ENCODE measurements at regions not wholly inside any gene's neighbourhood (a gene's known extent, or its start where the extent isn't known, plus 50 kb on each side); places are given as distances from the start of the nearest gene placed in this dataset.

- no peak overlapping the region for H3K27ac ChIP-seq (ENCODE audit: low read length)
- no peak for TF ChIP-seq EZH2 (IDR thresholded peaks at IDR 0.05; ENCODE audit: borderline replicate concordance, low read depth, low read length, severe bottlenecking)
- H3K27me3 ChIP-seq (ENCODE audit: insufficient read depth, low read length, poor library complexity) = no peaks in the 10 kb centered on the region
- H4K20me1 ChIP-seq (ENCODE audit: insufficient read depth, low read length) = no peaks in the 10 kb centered on the region
- no peak for DNase-seq
- H3K79me2 ChIP-seq (ENCODE audit: insufficient read depth, low read length) = no peaks in the 10 kb centered on the region
- no peak for ATAC-seq (ENCODE audit: insufficient read depth, low read depth)
- no peaks in the 10 kb centered on the region for H3K36me3 ChIP-seq (ENCODE audit: insufficient read depth, low read length)
- H3K4me3 ChIP-seq (ENCODE audit: low read depth in 1 of 2, low read length in 2 of 2) = no peak overlapping the region
- no peaks in the 10 kb centered on the region for H3K4me1 ChIP-seq (ENCODE audit: insufficient read depth, low read length)
- no peak overlapping the region for H3K9ac ChIP-seq (ENCODE audit: low read depth, low read length)
- no peak overlapping the region for H3K4me2 ChIP-seq (ENCODE audit: insufficient read depth, low read length)
- H2AFZ ChIP-seq (ENCODE audit: low read depth, low read length) = no peak overlapping the region
- H3K9me3 ChIP-seq (ENCODE audit: insufficient read depth, low read length, severe bottlenecking) = peaks cover 8% of the 10 kb centered on the region
Observed at GRCh38 chr2:80926168-80926567, 621.6 kb upstream of the LRRTM1 start.

DNA sequence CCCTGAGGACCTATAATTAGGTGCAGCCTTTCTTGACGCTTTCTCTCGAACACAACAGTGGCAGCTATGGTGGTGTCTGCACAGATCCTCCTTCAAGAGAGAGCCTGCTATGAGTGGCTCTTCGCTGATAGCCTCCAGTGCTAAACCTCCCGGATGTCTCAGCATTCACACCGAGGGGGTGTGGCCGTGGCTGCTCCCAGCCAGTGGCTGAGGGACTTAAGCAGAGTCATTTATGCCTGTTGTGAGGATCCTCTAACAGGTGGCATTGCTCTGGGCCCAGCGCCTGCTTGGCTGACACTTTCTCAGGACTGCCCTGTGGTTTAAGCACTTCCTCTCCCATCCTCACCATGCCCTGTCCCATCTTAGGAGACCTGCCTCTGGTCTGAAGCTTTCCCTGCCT lies 592.0 kb upstream of the LRRTM1 start:
- H3K9ac ChIP-seq (ENCODE audit: low read depth, low read length) = no peak overlapping the region
- no peaks in the 10 kb centered on the region for H3K27me3 ChIP-seq (ENCODE audit: insufficient read depth, low read length, poor library complexity)
- no peaks in the 10 kb centered on the region for H3K4me1 ChIP-seq (ENCODE audit: insufficient read depth, low read length)
- no peaks in the 10 kb centered on the region for H3K79me2 ChIP-seq (ENCODE audit: insufficient read depth, low read length)
- TF ChIP-seq EZH2 (IDR thresholded peaks at IDR 0.05; ENCODE audit: borderline replicate concordance, low read depth, low read length, severe bottlenecking) (no peak), CTCF (IDR thresholded peaks at IDR 0.05; ENCODE audit: borderline replicate concordance, extremely low read depth, low read length, poor library complexity, severe bottlenecking) (no peak)
- no peaks in the 10 kb centered on the region for H4K20me1 ChIP-seq (ENCODE audit: insufficient read depth, low read length)
- DNase-seq (no peak), ATAC-seq (ENCODE audit: insufficient read depth, low read depth) (no peak)
- no peak overlapping the region for H3K4me2 ChIP-seq (ENCODE audit: insufficient read depth, low read length)
- H3K4me3 ChIP-seq (ENCODE audit: low read depth in 1 of 2, low read length in 2 of 2) = no peak overlapping the region
- H3K27ac ChIP-seq (ENCODE audit: low read length) = no peak overlapping the region
- H2AFZ ChIP-seq (ENCODE audit: low read depth, low read length) = no peak overlapping the region
- no peaks in the 10 kb centered on the region for H3K36me3 ChIP-seq (ENCODE audit: insufficient read depth, low read length)
- H3K9me3 ChIP-seq (ENCODE audit: insufficient read depth, low read length, severe bottlenecking) = no peaks in the 10 kb centered on the region

- H3K9ac ChIP-seq (ENCODE audit: low read depth, low read length) = no peak overlapping the region
- no peak overlapping the region for H3K4me3 ChIP-seq (ENCODE audit: low read depth in 1 of 2, low read length in 2 of 2)
- TF ChIP-seq CTCF (IDR thresholded peaks at IDR 0.05; ENCODE audit: borderline replicate concordance, extremely low read depth, low read length, poor library complexity, severe bottlenecking) (no peak), EZH2 (IDR thresholded peaks at IDR 0.05; ENCODE audit: borderline replicate concordance, low read depth, low read length, severe bottlenecking) (no peak)
- ATAC-seq (ENCODE audit: insufficient read depth, low read depth) = no peak
- DNase-seq = no peak
- no peaks in the 10 kb centered on the region for H3K36me3 ChIP-seq (ENCODE audit: insufficient read depth, low read length)
- no peak overlapping the region for H3K27ac ChIP-seq (ENCODE audit: low read length)
- no peaks in the 10 kb centered on the region for H4K20me1 ChIP-seq (ENCODE audit: insufficient read depth, low read length)
- no peak overlapping the region for H3K4me2 ChIP-seq (ENCODE audit: insufficient read depth, low read length)
- no peaks in the 10 kb centered on the region for H3K79me2 ChIP-seq (ENCODE audit: insufficient read depth, low read length)
- H3K9me3 ChIP-seq (ENCODE audit: insufficient read depth, low read length, severe bottlenecking) = no peaks in the 10 kb centered on the region
- no peaks in the 10 kb centered on the region for H3K27me3 ChIP-seq (ENCODE audit: insufficient read depth, low read length, poor library complexity)
- no peaks in the 10 kb centered on the region for H3K4me1 ChIP-seq (ENCODE audit: insufficient read depth, low read length)
- no peak overlapping the region for H2AFZ ChIP-seq (ENCODE audit: low read depth, low read length)
Observed at GRCh38 chr2:80894486-80894885, 589.9 kb upstream of the LRRTM1 start.

- TF ChIP-seq CTCF (IDR thresholded peaks at IDR 0.05; ENCODE audit: borderline replicate concordance, extremely low read depth, low read length, poor library complexity, severe bottlenecking) (no peak), EZH2 (IDR thresholded peaks at IDR 0.05; ENCODE audit: borderline replicate concordance, low read depth, low read length, severe bottlenecking) (no peak)
- no peaks in the 10 kb centered on the region for H3K27me3 ChIP-seq (ENCODE audit: insufficient read depth, low read length, poor library complexity)
- no peak overlapping the region for H3K9ac ChIP-seq (ENCODE audit: low read depth, low read length)
- no peaks in the 10 kb centered on the region for H3K79me2 ChIP-seq (ENCODE audit: insufficient read depth, low read length)
- H3K4me2 ChIP-seq (ENCODE audit: insufficient read depth, low read length) = no peak overlapping the region
- ATAC-seq (ENCODE audit: insufficient read depth, low read depth) (no peak), DNase-seq (no peak)
- no peak overlapping the region for H2AFZ ChIP-seq (ENCODE audit: low read depth, low read length)
- no peaks in the 10 kb centered on the region for H4K20me1 ChIP-seq (ENCODE audit: insufficient read depth, low read length)
- no peaks in the 10 kb centered on the region for H3K36me3 ChIP-seq (ENCODE audit: insufficient read depth, low read length)
- no peak overlapping the region for H3K4me3 ChIP-seq (ENCODE audit: low read depth in 1 of 2, low read length in 2 of 2)
- no peaks in the 10 kb centered on the region for H3K4me1 ChIP-seq (ENCODE audit: insufficient read depth, low read length)
- no peak overlapping the region for H3K27ac ChIP-seq (ENCODE audit: low read length)
- H3K9me3 ChIP-seq (ENCODE audit: insufficient read depth, low read length, severe bottlenecking) = no peaks in the 10 kb centered on the region
Observed at GRCh38 chr2:80893711-80894110, 589.2 kb upstream of the LRRTM1 start.
